Keratinocyte (primary cell): ENCODE measurements at regions not wholly inside any gene's neighbourhood (a gene's known extent, or its start where the extent isn't known, plus 50 kb on each side); places are given as distances from the start of the nearest gene placed in this dataset.

Source experiments
- DNase-seq: peaks from one replicate; pipeline ENCODE4 v3.0.0-alpha.2; 2011; ENCODE audit warnings: low read depth, missing footprints, low spot score
- FAIRE-seq: peaks from 2 replicates; lab custom pipeline; 2011; peaks lifted over from hg19 to GRCh38; lab: Jason Lieb, UNC
- H2AFZ ChIP-seq: 2 replicates; pipeline ENCODE4 v1.6.0; 2012; ENCODE audit warnings: low read length, control low read depth, inconsistent platforms; ENCODE audit not compliant: control insufficient read depth
- H3K27ac ChIP-seq: 2 replicates; pipeline ENCODE4 v1.5.1; 2011; ENCODE audit warnings: low read length; ENCODE audit not compliant: control insufficient read depth, insufficient read depth
- H3K27me3 ChIP-seq: 3 replicates; pipeline ENCODE4 v1.6.0; 2011; ENCODE audit warnings: low read length; ENCODE audit not compliant: control insufficient read depth, insufficient read depth; ENCODE audit errors: extremely low read depth
- H3K36me3 ChIP-seq, 2 experiments: 2 replicates in 1 of 2; 3 replicates in 1 of 2; pipeline ENCODE4 v1.5.1; 2011; ENCODE audit warnings: low read length in 2 of 2, mild to moderate bottlenecking in 1 of 2; ENCODE audit not compliant: control insufficient read depth in 2 of 2, insufficient read depth in 2 of 2; ENCODE audit errors: extremely low read depth in 1 of 2
- H3K4me1 ChIP-seq: 3 replicates; pipeline ENCODE4 v1.5.1; 2011; ENCODE audit warnings: low read length; ENCODE audit not compliant: control insufficient read depth, insufficient read depth; ENCODE audit errors: extremely low read depth
- H3K4me2 ChIP-seq: 3 replicates; pipeline ENCODE4 v1.6.0; 2011; ENCODE audit warnings: low read depth, low read length; ENCODE audit not compliant: control insufficient read depth, insufficient read depth; ENCODE audit errors: extremely low read depth
- H3K4me3 ChIP-seq, 3 experiments: fragments of 200-600 bp in 1 of 3; sonication (generic) in 1 of 3; 2 replicates in 2 of 3; 3 replicates in 1 of 3; pipeline ENCODE4 v1.5.1; 2011 to 2016; ENCODE audit warnings: low read length in 3 of 3, mild to moderate bottlenecking in 3 of 3, control low read depth in 2 of 3, inconsistent platforms in 1 of 3, low read depth in 1 of 3, mixed read lengths in 1 of 3, mixed run types in 1 of 3, moderate library complexity in 1 of 3; ENCODE audit not compliant: control insufficient read depth in 2 of 3, insufficient read depth in 2 of 3; ENCODE audit errors: extremely low read depth in 1 of 3
- H3K79me2 ChIP-seq: 2 replicates; pipeline ENCODE4 v1.6.0; 2012; ENCODE audit warnings: low read length; ENCODE audit not compliant: control insufficient read depth, insufficient read depth
- H3K9ac ChIP-seq: 3 replicates; pipeline ENCODE4 v1.6.0; 2011; ENCODE audit warnings: low read length; ENCODE audit not compliant: control insufficient read depth, insufficient read depth; ENCODE audit errors: extremely low read depth
- H3K9me1 ChIP-seq: 3 replicates; pipeline ENCODE4 v1.6.0; 2011; ENCODE audit warnings: low read length; ENCODE audit not compliant: control insufficient read depth, insufficient read depth; ENCODE audit errors: extremely low read depth
- H3K9me3 ChIP-seq: 2 replicates; pipeline ENCODE4 v1.5.1; 2012; ENCODE audit warnings: low read depth, low read length; ENCODE audit not compliant: control insufficient read depth
- H4K20me1 ChIP-seq: 3 replicates; pipeline ENCODE4 v1.6.0; 2011; ENCODE audit warnings: low read length; ENCODE audit not compliant: control insufficient read depth, insufficient read depth; ENCODE audit errors: extremely low read depth
- CTCF ChIP-seq, 3 experiments: IDR thresholded peaks in 1 of 3; conservative IDR thresholded peaks in 1 of 3; optimal IDR thresholded peaks in 1 of 3; 2 replicates in 2 of 3; 3 replicates in 1 of 3; pipeline versions ENCODE3 to v1.5.1; 2011; ENCODE audit warnings: low read length in 3 of 3, mild to moderate bottlenecking in 3 of 3, moderate library complexity in 2 of 3, control low read depth in 1 of 3, inconsistent platforms in 1 of 3; ENCODE audit not compliant: insufficient read depth in 2 of 3; ENCODE audit errors: extremely low read depth in 1 of 3
- EZH2 ChIP-seq: IDR thresholded peaks from one replicate; pipeline ENCODE4 v1.6.1; 2012; ENCODE audit warnings: inconsistent platforms, mild to moderate bottlenecking, low read length, moderate library complexity
- dilution Hi-C: fragments of 300-500 bp; cut with MboI; formaldehyde crosslinking; loops from one replicate; pipeline ENCODE4 v1.7.0; 2020; ENCODE audit warnings: low sequenced_read_pairs; ENCODE audit not compliant: extremely low pct_ligation_motif_present

GRCh38 chr13:109842212-109842920, 56.0 kb upstream of the IRS2 start:
- no peak overlapping the region for H3K27ac ChIP-seq
- no peak overlapping the region for H2AFZ ChIP-seq
- no peak overlapping the region for H3K9ac ChIP-seq
- no peak overlapping the region for H3K4me3 ChIP-seq
- DNase-seq, result no peak
- H3K36me3 ChIP-seq, result no peaks in the 10 kb centered on the region
- no peak overlapping the region for H3K4me2 ChIP-seq
- H3K9me3 ChIP-seq, result no peaks in the 10 kb centered on the region
- H3K79me2 ChIP-seq, result no peaks in the 10 kb centered on the region
- no peaks in the 10 kb centered on the region for H3K27me3 ChIP-seq
- H3K9me1 ChIP-seq, result no peaks in the 10 kb centered on the region
- peaks cover 12% of the 10 kb centered on the region for H3K4me1 ChIP-seq
- TF ChIP-seq EZH2 (no peak), CTCF (optimal IDR thresholded peaks at IDR 0.05 in 1 of 3, IDR thresholded peaks at IDR 0.05 in 1 of 3, conservative IDR thresholded peaks at IDR 0.05 in 1 of 3; ENCODE audit: extremely low read depth in 1 of 3, insufficient read depth in 2 of 3, low read length in 3 of 3) (no peak)
- dilution Hi-C loops, result no loop called here
- FAIRE-seq, result peak; percentile 44
- no peaks in the 10 kb centered on the region for H4K20me1 ChIP-seq

- no peak overlapping the region for H3K27ac ChIP-seq
- no peak for FAIRE-seq
- peak overlapping the region; percentile 44 for H2AFZ ChIP-seq
These were observed 54.5 kb upstream of the IRS2 start for GRCh38 chr13:109840893-109841287.

More at GRCh38 chr13:109840893-109841287, 54.5 kb upstream of the IRS2 start:
- TF ChIP-seq EZH2 (no peak), CTCF (optimal IDR thresholded peaks at IDR 0.05 in 1 of 3, IDR thresholded peaks at IDR 0.05 in 1 of 3, conservative IDR thresholded peaks at IDR 0.05 in 1 of 3; ENCODE audit: extremely low read depth in 1 of 3, insufficient read depth in 2 of 3, low read length in 3 of 3) (no peak)
- Histone ChIP-seq H3K4me2 (peak overlapping the region; percentile 31), H4K20me1 (no peaks in the 10 kb centered on the region), H3K79me2 (no peaks in the 10 kb centered on the region), H3K9me3 (no peaks in the 10 kb centered on the region), H3K36me3 (no peaks in the 10 kb centered on the region), H3K9ac (no peak overlapping the region), H3K27me3 (no peaks in the 10 kb centered on the region), H3K4me1 (peaks cover 12% of the 10 kb centered on the region), H3K4me3 (no peak overlapping the region), H3K9me1 (no peaks in the 10 kb centered on the region)
- dilution Hi-C loops, result no loop called here
- DNase-seq, result no peak
